Loucy (cell line): ENCODE measurements at regions not wholly inside any gene's neighbourhood (a gene's known extent, or its start where the extent isn't known, plus 50 kb on each side); places are given as distances from the start of the nearest gene placed in this dataset.
"Not testable (repeated sequence)": the region's sequence is repeated elsewhere in the genome, so short reads cannot be mapped to it uniquely, and the experiment has no call there.

Experiments used
- H2AFZ ChIP-seq: fragments of 200-600 bp; sonication (generic); 2 replicates; pipeline ENCODE4 v1.6.0; 2016; ENCODE audit warnings: antibody characterized with exemption, mild to moderate bottlenecking, low read length, moderate library complexity
- H3F3A ChIP-seq: fragments of 200-600 bp; 2 replicates; pipeline ENCODE4 v1.6.0; 2016; ENCODE audit warnings: antibody characterized with exemption, low read depth, mild to moderate bottlenecking
- H3K27me3 ChIP-seq: fragments of 200-600 bp; sonication (generic); 2 replicates; pipeline ENCODE4 v1.6.1; 2014; ENCODE audit warnings: low read length, mild to moderate bottlenecking; ENCODE audit not compliant: insufficient read depth, poor library complexity, severe bottlenecking
- H3K36me3 ChIP-seq: fragments of 200-600 bp; sonication (generic); 2 replicates; pipeline ENCODE4 v1.6.1; 2016; ENCODE audit warnings: low read length; ENCODE audit not compliant: insufficient read depth
- H3K4me1 ChIP-seq: fragments of 200-600 bp; sonication (generic); 2 replicates; pipeline ENCODE4 v1.5.1; 2014; ENCODE audit warnings: low read length, mild to moderate bottlenecking; ENCODE audit not compliant: insufficient read depth, poor library complexity, severe bottlenecking
- H3K4me2 ChIP-seq: fragments of 200-600 bp; sonication (generic); 2 replicates; pipeline ENCODE4 v1.6.0; 2014; ENCODE audit warnings: antibody characterized with exemption, low read length, low read depth, mild to moderate bottlenecking; ENCODE audit not compliant: poor library complexity, severe bottlenecking
- H3K4me3 ChIP-seq: fragments of 200-600 bp; sonication (generic); 2 replicates; pipeline ENCODE4 v1.5.1; 2014; ENCODE audit warnings: low read length, mild to moderate bottlenecking, mixed read lengths; ENCODE audit not compliant: poor library complexity, severe bottlenecking
- H3K79me2 ChIP-seq: fragments of 200-600 bp; sonication (generic); 2 replicates; pipeline ENCODE4 v1.6.1; 2014; ENCODE audit warnings: low read length; ENCODE audit not compliant: insufficient read depth
- H3K9ac ChIP-seq: fragments of 200-600 bp; sonication (generic); 2 replicates; pipeline ENCODE4 v1.6.0; 2014; ENCODE audit warnings: mild to moderate bottlenecking, low read depth, low read length, moderate library complexity; ENCODE audit not compliant: poor library complexity, severe bottlenecking
- H3K9me2 ChIP-seq: fragments of 200-600 bp; sonication (generic); replicated peaks from 2 replicates; pipeline ENCODE4 v1.6.1; 2016; ENCODE audit warnings: low read depth, low read length, mixed read lengths
- H3K9me3 ChIP-seq: fragments of 200-600 bp; sonication (generic); 2 replicates; pipeline ENCODE4 v1.6.1; 2014; ENCODE audit warnings: mild to moderate bottlenecking, antibody characterized with exemption, low read length, low read depth; ENCODE audit not compliant: insufficient read depth
- H4K20me1 ChIP-seq: fragments of 200-600 bp; sonication (generic); 2 replicates; pipeline ENCODE4 v1.6.0; 2014; ENCODE audit warnings: antibody characterized with exemption, low read length, mild to moderate bottlenecking; ENCODE audit not compliant: insufficient read depth, poor library complexity, severe bottlenecking
- CTCF ChIP-seq: fragments of 200-600 bp; sonication (generic); conservative IDR thresholded peaks from 2 replicates; pipeline ENCODE4 v1.5.1; 2014; ENCODE audit warnings: mild to moderate bottlenecking, antibody characterized with exemption, low read length
- EZH2phosphoT487 ChIP-seq: fragments of 200-600 bp; IDR thresholded peaks from 2 replicates; pipeline ENCODE4 v1.6.1; 2018; ENCODE audit warnings: antibody characterized with exemption, mild to moderate bottlenecking, moderate library complexity, borderline replicate concordance

- H3K4me1 ChIP-seq: no peaks in the 10 kb centered on the region
- no peaks in the 10 kb centered on the region for H3K27me3 ChIP-seq
- no peaks in the 10 kb centered on the region for H4K20me1 ChIP-seq
- no peak overlapping the region for H3K4me3 ChIP-seq
- no peaks in the 10 kb centered on the region for H3F3A ChIP-seq
- H2AFZ ChIP-seq: no peak overlapping the region
- no peak overlapping the region for H3K9ac ChIP-seq
- no peak overlapping the region for H3K4me2 ChIP-seq
- H3K9me2 ChIP-seq: no peaks in the 10 kb centered on the region
- no peaks in the 10 kb centered on the region for H3K36me3 ChIP-seq
- TF ChIP-seq EZH2phosphoT487: no peak
- H3K79me2 ChIP-seq: no peaks in the 10 kb centered on the region
- H3K9me3 ChIP-seq: no peaks in the 10 kb centered on the region
Observed at GRCh38 chr7:7035851-7036250, 146.5 kb upstream of the C1GALT1 start.

DNA sequence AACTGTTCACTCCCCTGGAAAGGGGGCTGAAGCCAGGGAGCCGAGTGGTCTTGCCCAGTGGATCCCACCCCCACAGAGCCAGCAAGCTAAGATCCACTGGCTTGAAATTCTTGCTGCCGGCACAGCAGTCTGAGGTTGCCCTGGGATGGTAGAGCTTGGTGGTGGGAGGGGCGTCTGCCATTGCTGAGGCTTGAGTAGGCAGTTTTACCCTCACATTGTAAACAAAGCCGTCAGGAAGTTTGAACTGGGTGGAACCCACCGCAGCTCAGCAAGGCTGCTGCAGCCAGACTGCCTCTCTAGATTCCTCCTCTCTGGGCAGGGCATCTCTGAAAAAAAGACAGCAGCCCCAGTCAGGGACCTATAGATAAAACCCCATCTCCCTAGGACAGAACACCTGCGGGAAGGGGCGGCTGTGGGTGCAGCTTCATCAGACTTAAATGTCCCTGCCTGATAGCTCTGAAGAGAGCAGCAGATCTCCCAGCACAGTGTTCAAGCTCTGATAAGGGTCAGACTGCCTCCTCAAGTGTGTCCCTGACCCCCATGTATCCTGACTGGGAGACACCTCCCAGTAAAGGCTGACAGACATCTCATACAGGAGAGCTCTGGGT lies 140.0 kb upstream of the C1GALT1 start:
- not testable (repeated sequence) for H3K36me3 ChIP-seq, H3K4me2 ChIP-seq, H3K9me3 ChIP-seq, H3K79me2 ChIP-seq, H2AFZ ChIP-seq, H3K27me3 ChIP-seq, H3K9me2 ChIP-seq, H3K4me1 ChIP-seq, H3K9ac ChIP-seq, H3K4me3 ChIP-seq, H3F3A ChIP-seq, H4K20me1 ChIP-seq

DNA sequence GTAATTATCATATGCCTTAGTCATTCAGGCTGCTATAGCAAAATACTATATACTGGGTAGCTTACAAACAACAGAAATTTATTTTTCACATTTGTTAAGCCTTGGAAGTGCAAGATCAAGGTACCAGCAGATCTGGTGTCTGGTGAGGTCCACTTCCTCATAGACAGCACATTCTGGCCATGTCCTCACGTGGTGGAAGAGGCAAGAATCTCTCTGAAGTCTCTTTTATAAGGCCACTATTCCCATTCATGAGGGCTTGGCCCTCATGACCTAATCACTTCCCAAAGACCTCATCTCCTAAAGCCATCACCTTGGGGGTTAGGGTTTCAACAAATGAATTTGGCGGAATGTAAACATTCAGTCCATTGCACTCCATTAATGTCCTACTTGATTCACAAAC lies 137.5 kb upstream of the C1GALT1 start:
- no peaks in the 10 kb centered on the region for H3K79me2 ChIP-seq
- no peak overlapping the region for H3K9ac ChIP-seq
- no peak overlapping the region for H3K4me3 ChIP-seq
- no peak overlapping the region for H3K4me2 ChIP-seq
- H3K9me2 ChIP-seq: no peaks in the 10 kb centered on the region
- H3K36me3 ChIP-seq: no peaks in the 10 kb centered on the region
- H3K9me3 ChIP-seq: no peaks in the 10 kb centered on the region
- H4K20me1 ChIP-seq: no peaks in the 10 kb centered on the region
- no peak overlapping the region for H2AFZ ChIP-seq
- H3K27me3 ChIP-seq: no peaks in the 10 kb centered on the region
- TF ChIP-seq EZH2phosphoT487 (no peak), CTCF (no peak)
- no peaks in the 10 kb centered on the region for H3F3A ChIP-seq
- no peaks in the 10 kb centered on the region for H3K4me1 ChIP-seq

DNA sequence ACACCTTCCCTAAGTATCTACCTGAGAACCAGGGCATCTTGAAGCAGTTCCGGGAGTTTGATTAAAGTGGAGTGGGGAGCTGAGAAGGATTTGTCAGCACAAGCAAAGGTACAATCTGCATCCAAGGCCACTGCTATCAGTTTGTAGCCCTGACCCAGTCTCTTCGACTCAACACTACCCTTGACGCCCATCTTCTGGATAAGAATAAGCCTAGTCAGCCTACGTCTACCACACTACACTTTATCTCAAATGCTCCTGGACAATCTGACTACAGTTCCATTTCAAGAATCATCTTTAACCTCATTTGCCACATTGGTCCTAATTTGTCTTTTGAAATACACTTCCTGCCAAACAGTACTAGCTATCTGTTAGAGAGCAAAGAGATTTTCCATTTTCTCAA lies 134.1 kb upstream of the C1GALT1 start:
- H3F3A ChIP-seq: no peaks in the 10 kb centered on the region

More for the DNA sequence above, 134.1 kb upstream of the C1GALT1 start:
- H3K4me1 ChIP-seq: no peaks in the 10 kb centered on the region
- H4K20me1 ChIP-seq: no peaks in the 10 kb centered on the region
- H3K4me3 ChIP-seq: no peak overlapping the region
- H2AFZ ChIP-seq: no peak overlapping the region
- no peak overlapping the region for H3K9ac ChIP-seq
- H3K4me2 ChIP-seq: no peak overlapping the region
- no peaks in the 10 kb centered on the region for H3K9me2 ChIP-seq
- no peaks in the 10 kb centered on the region for H3K9me3 ChIP-seq
- no peaks in the 10 kb centered on the region for H3K79me2 ChIP-seq
- TF ChIP-seq CTCF: no peak
- TF ChIP-seq EZH2phosphoT487: no peak
- H3K36me3 ChIP-seq: no peaks in the 10 kb centered on the region
- no peaks in the 10 kb centered on the region for H3K27me3 ChIP-seq
